IPS-18a (cell line): ENCODE measurements at regions not wholly inside any gene's neighbourhood (a gene's known extent, or its start where the extent isn't known, plus 50 kb on each side); places are given as distances from the start of the nearest gene placed in this dataset.

Experiments
- H3K27ac ChIP-seq: one replicate; pipeline ENCODE4 v1.5.1; 2013; ENCODE audit warnings: low read length
- H3K27me3 ChIP-seq: one replicate; pipeline ENCODE4 v1.6.1; 2013; ENCODE audit warnings: mild to moderate bottlenecking, low read length; ENCODE audit not compliant: control insufficient read depth, insufficient read depth
- H3K36me3 ChIP-seq: one replicate; pipeline ENCODE4 v1.6.1; 2013; ENCODE audit warnings: low read depth, low read length; ENCODE audit not compliant: control insufficient read depth
- H3K4me1 ChIP-seq: one replicate; pipeline ENCODE4 v1.6.1; 2013; ENCODE audit warnings: low read depth, low read length; ENCODE audit not compliant: control insufficient read depth
- H3K4me3 ChIP-seq: one replicate; pipeline ENCODE4 v1.5.1; 2013; ENCODE audit warnings: low read length
- H3K9ac ChIP-seq: one replicate; pipeline ENCODE4 v1.6.1; 2013; ENCODE audit warnings: mild to moderate bottlenecking, low read length, moderate library complexity
- H3K9me3 ChIP-seq: one replicate; pipeline ENCODE4 v1.6.1; 2013; ENCODE audit warnings: low read depth, low read length; ENCODE audit not compliant: control insufficient read depth

DNA sequence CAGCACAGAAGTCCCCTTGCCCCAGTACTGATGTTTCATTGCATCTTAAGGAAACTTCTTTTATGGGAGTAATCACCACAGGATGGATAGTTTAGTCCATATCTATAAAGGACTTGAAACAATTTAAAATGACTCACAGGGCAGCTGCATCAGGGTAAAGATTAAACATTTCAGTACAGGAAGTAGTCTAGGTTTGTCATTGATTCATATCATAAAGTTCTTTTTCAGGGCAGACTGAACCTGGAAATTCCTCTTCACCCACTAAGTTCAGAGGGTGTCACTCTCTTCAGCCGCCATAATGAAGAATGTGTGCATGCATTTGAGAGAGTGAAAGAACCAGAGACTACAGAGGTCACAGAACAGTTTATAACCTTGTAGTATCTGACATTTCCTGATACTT is 296.3 kb upstream of the JAG1 start:
- Histone ChIP-seq H3K4me3 (no peak overlapping the region), H3K36me3 (no peaks in the 10 kb centered on the region), H3K4me1 (no peaks in the 10 kb centered on the region), H3K27ac (no peak overlapping the region), H3K27me3 (no peaks in the 10 kb centered on the region), H3K9ac (no peak overlapping the region), H3K9me3 (no peaks in the 10 kb centered on the region)

DNA sequence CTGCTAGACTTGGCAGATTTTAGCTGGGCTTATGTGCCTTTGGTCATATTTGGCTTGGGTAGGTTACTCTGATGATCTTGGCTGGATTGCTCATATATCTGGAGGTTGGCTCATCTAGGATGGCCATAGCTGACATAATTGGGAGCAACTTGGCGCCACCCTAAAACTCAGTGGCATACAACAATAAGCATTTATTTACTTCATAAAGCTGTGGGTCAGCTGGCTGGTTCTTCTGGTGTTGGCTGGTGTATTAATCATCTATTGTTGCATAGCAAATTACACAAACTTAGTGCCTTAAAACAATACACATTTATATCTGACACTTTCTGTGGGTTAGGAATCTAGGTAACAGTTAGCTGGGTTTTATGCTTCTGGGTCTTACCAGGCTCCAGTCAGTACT is 297.3 kb upstream of the JAG1 start:
- H3K9ac ChIP-seq: no peak overlapping the region
- no peak overlapping the region for H3K27ac ChIP-seq
- H3K9me3 ChIP-seq: no peaks in the 10 kb centered on the region
- H3K27me3 ChIP-seq: no peaks in the 10 kb centered on the region
- no peaks in the 10 kb centered on the region for H3K4me1 ChIP-seq
- no peaks in the 10 kb centered on the region for H3K36me3 ChIP-seq
- no peak overlapping the region for H3K4me3 ChIP-seq

DNA sequence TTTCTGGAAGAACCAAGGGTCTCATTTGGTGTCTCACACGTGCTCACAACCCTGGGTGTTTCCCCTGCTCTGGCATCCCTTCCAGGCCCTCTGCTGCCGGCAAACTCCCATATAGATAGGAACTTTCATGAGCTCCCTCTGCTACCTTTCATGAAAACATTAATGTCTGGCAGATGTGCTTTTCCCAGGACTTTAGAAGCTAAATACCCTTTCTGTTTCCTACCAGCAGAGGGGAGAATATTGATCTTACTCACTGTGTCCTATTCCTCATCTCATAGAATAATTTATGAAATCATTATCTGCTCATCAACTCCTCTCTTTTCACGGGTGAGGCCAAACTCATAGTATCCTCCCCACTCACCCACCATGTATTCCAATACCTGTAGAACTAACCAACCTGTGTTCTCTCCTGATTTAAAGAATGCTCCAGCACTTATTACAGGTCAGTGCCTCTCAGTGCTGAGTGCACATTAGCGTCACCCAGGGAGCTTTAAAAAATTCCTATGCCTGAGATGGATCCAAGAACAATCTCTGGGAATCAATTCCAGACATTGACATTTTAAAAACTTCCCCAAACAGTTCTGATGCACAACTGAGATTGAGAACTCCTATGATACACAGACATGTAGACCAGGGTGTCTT is 298.5 kb upstream of the JAG1 start:
- Histone ChIP-seq H3K9ac (no peak overlapping the region), H3K9me3 (no peaks in the 10 kb centered on the region), H3K4me3 (no peak overlapping the region), H3K27ac (no peak overlapping the region), H3K36me3 (no peaks in the 10 kb centered on the region), H3K27me3 (no peaks in the 10 kb centered on the region), H3K4me1 (no peaks in the 10 kb centered on the region)

DNA sequence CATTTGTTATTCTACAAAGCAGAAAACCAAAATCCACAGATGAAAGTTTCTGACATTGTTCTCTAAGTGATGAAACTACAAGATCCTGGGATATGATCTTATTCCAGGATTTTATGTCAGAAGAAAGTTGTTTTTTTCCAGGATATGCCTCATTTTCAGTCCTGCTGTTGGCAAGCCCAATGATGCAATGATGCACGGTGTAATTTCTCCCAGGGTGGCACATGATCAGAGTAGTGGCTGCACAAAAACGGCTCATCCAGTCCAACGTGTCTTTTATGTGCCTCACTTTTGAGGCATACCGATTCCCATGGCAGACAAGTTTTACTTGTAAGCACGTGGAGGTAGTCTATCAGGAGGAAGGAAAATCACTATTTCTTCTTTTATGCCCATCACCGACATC is 302.3 kb upstream of the JAG1 start:
- Histone ChIP-seq H3K4me1 (no peaks in the 10 kb centered on the region), H3K4me3 (no peak overlapping the region), H3K27ac (no peak overlapping the region), H3K36me3 (no peaks in the 10 kb centered on the region), H3K9ac (no peak overlapping the region), H3K9me3 (no peaks in the 10 kb centered on the region), H3K27me3 (no peaks in the 10 kb centered on the region)

DNA sequence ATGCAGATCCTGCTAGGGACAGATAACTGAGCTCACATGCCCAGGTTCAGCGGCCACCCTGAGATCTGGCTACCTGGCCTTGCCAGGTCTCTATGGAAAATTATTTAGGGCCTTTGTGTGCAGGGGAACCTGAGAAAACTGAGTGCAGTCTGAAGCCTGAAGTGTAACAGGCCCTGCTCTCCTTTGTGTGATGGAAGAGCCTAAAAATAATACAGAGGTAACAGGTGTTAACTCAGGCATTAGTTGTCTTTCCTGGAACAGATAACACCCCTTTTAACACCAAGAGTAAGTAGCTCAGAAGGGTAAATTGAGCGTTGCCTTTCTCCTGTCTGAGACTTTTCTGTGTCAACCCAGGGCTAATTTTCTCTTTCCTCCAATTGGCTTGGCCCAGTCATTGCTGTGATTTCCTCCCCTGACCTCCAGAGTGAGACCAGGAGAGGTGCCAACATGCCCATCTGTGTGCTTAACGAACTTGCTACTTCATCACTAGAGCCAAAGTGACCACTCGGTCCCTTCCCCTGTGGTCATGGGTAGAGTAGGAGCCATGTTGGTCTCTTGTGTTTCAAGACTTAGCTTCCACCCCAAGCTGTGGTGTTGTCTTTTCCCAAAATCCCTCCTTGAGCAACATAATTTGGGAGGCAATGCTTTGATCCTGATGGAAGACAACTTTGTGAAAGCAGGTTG is 304.4 kb upstream of the JAG1 start:
- H3K36me3 ChIP-seq: no peaks in the 10 kb centered on the region
- no peaks in the 10 kb centered on the region for H3K9me3 ChIP-seq
- H3K27ac ChIP-seq: no peak overlapping the region
- H3K4me3 ChIP-seq: no peak overlapping the region
- no peak overlapping the region for H3K9ac ChIP-seq
- no peaks in the 10 kb centered on the region for H3K27me3 ChIP-seq
- H3K4me1 ChIP-seq: no peaks in the 10 kb centered on the region

DNA sequence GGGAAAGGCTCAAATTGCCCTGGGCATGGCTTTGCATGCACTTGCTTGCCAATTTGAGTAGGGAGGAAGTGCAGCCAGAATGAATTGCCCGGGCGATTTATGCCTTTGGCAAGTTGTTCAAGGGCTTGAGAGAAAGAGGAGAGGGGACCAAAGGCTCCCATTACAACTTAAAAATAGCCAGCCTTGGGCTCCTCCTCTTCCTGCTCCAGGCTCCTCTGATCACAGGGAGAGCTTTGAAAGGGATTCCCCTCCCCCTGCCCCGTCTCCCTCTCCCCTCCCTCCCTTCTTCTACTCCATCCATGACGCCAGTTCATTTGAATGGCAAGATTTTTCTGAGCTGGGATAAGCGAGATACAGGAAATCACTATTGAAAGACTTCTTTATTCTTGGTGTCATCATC is 304.9 kb upstream of the JAG1 start:
- Histone ChIP-seq H3K9ac (no peak overlapping the region), H3K27ac (no peak overlapping the region)

DNA sequence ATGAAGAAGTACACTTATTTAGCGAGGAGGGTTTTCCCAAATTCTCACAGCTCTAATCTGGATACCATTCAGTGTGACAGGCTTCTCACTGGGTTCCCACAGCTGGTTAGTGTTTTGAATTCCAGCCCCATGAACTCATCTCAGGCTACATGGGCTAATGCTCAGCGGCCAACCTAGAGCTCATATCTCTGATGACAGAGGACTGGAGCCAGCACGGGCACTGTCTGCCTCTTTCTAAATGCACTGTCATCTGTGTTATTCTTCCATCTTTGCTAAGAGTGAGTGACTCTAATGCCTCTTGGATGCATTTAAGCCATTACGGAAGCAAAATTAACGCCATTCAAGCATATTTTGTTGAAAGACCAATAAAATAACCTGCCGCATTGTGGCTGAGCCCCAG is 308.9 kb upstream of the JAG1 start:
- no peak overlapping the region for H3K27ac ChIP-seq
- H3K9ac ChIP-seq: no peak overlapping the region
- no peaks in the 10 kb centered on the region for H3K9me3 ChIP-seq
- no peaks in the 10 kb centered on the region for H3K27me3 ChIP-seq
- H3K36me3 ChIP-seq: no peaks in the 10 kb centered on the region
- H3K4me3 ChIP-seq: no peak overlapping the region
- H3K4me1 ChIP-seq: no peaks in the 10 kb centered on the region

More for the DNA sequence above, 304.9 kb upstream of the JAG1 start:
- Histone ChIP-seq H3K4me3 (no peak overlapping the region), H3K27me3 (no peaks in the 10 kb centered on the region), H3K4me1 (no peaks in the 10 kb centered on the region), H3K9me3 (no peaks in the 10 kb centered on the region), H3K36me3 (no peaks in the 10 kb centered on the region)

DNA sequence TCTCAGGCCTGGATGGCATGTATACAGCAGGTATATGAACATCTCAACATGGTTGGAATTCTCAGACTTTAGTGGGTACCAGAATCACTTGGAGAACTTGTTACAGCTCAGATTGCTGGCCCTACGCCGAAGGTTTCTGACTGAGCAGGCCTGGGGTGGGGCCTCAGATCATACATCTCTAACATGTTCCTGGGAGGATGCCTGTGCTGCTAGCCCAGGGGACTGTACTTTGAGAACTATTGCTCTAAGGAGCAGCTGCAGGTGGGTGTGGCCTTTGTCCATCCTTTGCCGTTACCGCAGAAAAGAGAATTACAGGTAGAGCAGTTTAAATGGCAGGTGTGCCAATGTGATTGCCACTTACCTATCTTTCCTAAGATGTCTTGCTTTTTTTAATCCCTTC is 310.5 kb upstream of the JAG1 start:
- no peak overlapping the region for H3K9ac ChIP-seq
- H3K36me3 ChIP-seq: no peaks in the 10 kb centered on the region
- no peaks in the 10 kb centered on the region for H3K9me3 ChIP-seq
- H3K4me3 ChIP-seq: no peak overlapping the region
- H3K27ac ChIP-seq: no peak overlapping the region
- no peaks in the 10 kb centered on the region for H3K27me3 ChIP-seq
- no peaks in the 10 kb centered on the region for H3K4me1 ChIP-seq

DNA sequence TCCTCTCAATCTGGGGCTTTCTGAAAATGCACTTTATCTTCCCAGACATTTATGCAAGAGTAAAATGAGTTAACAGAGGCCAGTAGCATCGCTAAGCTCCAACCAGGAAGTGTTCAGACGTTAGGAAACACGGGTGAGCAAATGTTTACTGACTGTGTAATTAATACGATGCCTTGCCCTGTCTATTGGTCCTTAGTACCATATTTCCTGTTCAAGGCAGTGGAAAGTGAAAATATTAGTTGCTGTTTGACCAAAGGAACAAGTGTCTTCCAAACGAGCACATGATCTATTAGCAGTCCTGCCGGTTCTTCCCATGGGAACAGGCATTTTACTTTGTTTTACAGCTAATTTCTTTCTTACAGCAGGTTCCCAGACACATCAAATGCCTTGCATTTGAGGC is 311.1 kb upstream of the JAG1 start:
- no peaks in the 10 kb centered on the region for H3K36me3 ChIP-seq
- no peaks in the 10 kb centered on the region for H3K27me3 ChIP-seq
- H3K4me1 ChIP-seq: peaks cover 2% of the 10 kb centered on the region
- no peak overlapping the region for H3K9ac ChIP-seq
- H3K9me3 ChIP-seq: no peaks in the 10 kb centered on the region
- no peak overlapping the region for H3K4me3 ChIP-seq
- H3K27ac ChIP-seq: no peak overlapping the region

DNA sequence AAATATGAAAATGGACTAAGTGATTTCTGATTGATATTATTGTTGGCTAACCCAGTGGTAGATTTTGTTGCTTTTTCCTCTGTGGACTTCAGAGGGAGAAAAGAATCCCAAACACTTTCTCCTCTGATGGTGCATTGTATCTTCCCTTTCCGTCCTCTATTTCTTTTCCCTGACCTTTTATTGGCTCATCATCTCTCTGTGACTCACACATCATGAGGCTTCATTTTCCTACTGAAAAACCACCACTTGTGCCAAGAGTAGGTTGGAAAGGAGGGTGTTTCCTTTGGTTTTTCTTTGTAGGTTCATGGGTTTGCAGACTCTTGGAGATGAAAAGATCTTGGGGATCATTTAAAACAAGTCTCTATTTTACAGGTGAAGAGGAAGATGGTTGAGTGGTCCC is 311.7 kb upstream of the JAG1 start:
- Histone ChIP-seq H3K4me3 (no peak overlapping the region), H3K27me3 (no peaks in the 10 kb centered on the region), H3K36me3 (no peaks in the 10 kb centered on the region), H3K27ac (no peak overlapping the region), H3K9ac (no peak overlapping the region), H3K9me3 (no peaks in the 10 kb centered on the region), H3K4me1 (peaks cover 6% of the 10 kb centered on the region)

DNA sequence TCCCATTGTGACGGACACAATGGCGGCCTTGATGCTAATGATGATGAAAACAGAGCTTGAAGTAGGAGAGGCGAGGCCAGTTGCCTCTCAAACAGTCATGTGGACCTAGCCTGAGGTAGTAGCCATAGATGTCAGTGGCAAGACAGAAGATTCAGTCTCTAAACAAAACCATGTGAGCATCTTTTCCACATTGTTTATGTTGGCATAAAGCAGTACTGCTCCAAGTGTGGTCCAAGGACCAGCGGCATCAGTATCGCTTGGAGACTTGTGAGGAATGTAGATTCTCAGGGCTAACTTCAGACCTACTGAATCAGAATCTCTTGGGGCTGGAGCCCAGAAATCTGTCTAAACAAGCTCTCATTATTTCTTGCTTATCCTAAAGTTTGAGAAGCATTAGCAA is 312.8 kb upstream of the JAG1 start:
- Histone ChIP-seq H3K4me1 (peaks cover 6% of the 10 kb centered on the region), H3K4me3 (no peak overlapping the region), H3K27me3 (no peaks in the 10 kb centered on the region), H3K36me3 (no peaks in the 10 kb centered on the region), H3K9me3 (no peaks in the 10 kb centered on the region), H3K9ac (no peak overlapping the region), H3K27ac (no peak overlapping the region)

DNA sequence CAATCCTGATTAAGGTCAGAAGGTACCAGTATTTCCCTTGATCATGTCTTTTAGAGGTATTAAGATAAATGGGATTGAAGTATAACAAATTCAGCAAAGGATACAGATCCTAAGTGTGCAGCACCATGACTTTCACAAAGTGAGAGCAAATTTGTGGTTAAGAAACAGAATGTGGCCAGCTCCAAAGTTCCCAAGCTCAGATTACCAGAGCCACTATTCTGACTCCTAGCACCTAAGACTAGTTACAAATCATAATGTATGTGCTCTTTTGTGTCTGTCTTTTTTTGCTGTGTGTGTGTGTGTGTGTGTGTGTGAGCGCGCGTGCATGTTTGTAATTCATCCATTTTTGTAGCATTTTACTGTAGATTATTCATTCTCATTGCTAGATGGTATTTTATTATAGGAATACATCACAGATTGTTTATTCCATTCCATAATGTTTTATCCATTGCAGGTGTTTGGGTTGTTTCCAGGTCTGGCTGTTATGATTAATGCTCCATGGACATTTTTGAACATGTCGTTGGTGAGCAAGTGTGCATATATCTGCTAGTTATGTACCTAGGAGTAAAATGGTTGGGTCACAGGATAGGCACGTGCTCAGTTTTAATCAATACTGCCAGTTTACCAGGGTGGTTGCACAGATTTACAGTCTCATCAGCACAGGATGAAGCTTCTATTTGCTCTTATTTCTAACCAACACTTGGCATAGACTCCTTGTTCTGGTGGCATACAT is 314.0 kb upstream of the JAG1 start:
- no peak overlapping the region for H3K27ac ChIP-seq
- H3K4me3 ChIP-seq: no peak overlapping the region
- H3K4me1 ChIP-seq: peaks cover 6% of the 10 kb centered on the region
- H3K9me3 ChIP-seq: no peaks in the 10 kb centered on the region
- H3K27me3 ChIP-seq: no peaks in the 10 kb centered on the region
- no peak overlapping the region for H3K9ac ChIP-seq
- H3K36me3 ChIP-seq: no peaks in the 10 kb centered on the region
